H1 (cell line): ENCODE measurements at regions not wholly inside any gene's neighbourhood (a gene's known extent, or its start where the extent isn't known, plus 50 kb on each side); places are given as distances from the start of the nearest gene placed in this dataset.

Experiments used
- CBX5 ChIP-seq: fragments of 300-800, 300-1000 bp; sonication (generic); IDR thresholded peaks from 2 replicates; pipeline ENCODE4 v1.7.1; 2016; ENCODE audit warnings: antibody characterized with exemption, low read length, low read depth
- CBX8 ChIP-seq: fragments of 300-800, 300-1000 bp; sonication (generic); IDR thresholded peaks from 2 replicates; pipeline ENCODE4 v1.7.1; 2016; ENCODE audit warnings: low read depth, low read length, borderline replicate concordance
- CHD2 ChIP-seq: IDR thresholded peaks from 2 replicates; pipeline ENCODE4 v1.6.1; 2012; ENCODE audit warnings: low read length, improper control_type of control experiment
- EZH2 ChIP-seq: fragments of 200-600 bp; sonication (generic); IDR thresholded peaks from 2 replicates; pipeline ENCODE4 v1.7.1; 2012; ENCODE audit warnings: low read depth, mild to moderate bottlenecking, moderate library complexity, low read length, inconsistent platforms; ENCODE audit not compliant: severe bottlenecking
- JUN ChIP-seq: IDR thresholded peaks from 2 replicates; pipeline ENCODE4 v1.6.1; 2011; ENCODE audit warnings: low read depth, mild to moderate bottlenecking, improper control_type of control experiment, low read length
- NRF1 ChIP-seq: IDR thresholded peaks from 2 replicates; pipeline ENCODE4 v1.6.1; 2011; ENCODE audit warnings: mild to moderate bottlenecking, low read depth, low read length, improper control_type of control experiment
- PHF8 ChIP-seq: fragments of 200-600 bp; sonication (generic); conservative IDR thresholded peaks from 2 replicates; pipeline ENCODE4 v1.7.1; 2012; ENCODE audit warnings: low read depth, mild to moderate bottlenecking, inconsistent platforms, low read length, moderate library complexity
- SIN3A ChIP-seq, 2 experiments: IDR thresholded peaks in 1 of 2; conservative IDR thresholded peaks in 1 of 2; 2 replicates each; pipeline ENCODE4 v1.6.1; 2011 to 2012; ENCODE audit warnings: low read length in 2 of 2, improper control_type of control experiment in 1 of 2, low read depth in 1 of 2, mild to moderate bottlenecking in 1 of 2
- SIRT6 ChIP-seq: IDR thresholded peaks from one replicate; pipeline ENCODE4 v1.7.1; 2012; ENCODE audit warnings: low read length, inconsistent platforms
- SUZ12 ChIP-seq: fragments of 200-600 bp; sonication (generic); IDR thresholded peaks from 2 replicates; pipeline ENCODE4 v1.6.1; 2012; ENCODE audit warnings: mild to moderate bottlenecking, inconsistent platforms, low read length, moderate library complexity, mixed read lengths
- TAF1 ChIP-seq: IDR thresholded peaks from 2 replicates; pipeline ENCODE4 v1.6.1; 2011; ENCODE audit warnings: mild to moderate bottlenecking, low read depth, low read length
- TBP ChIP-seq: IDR thresholded peaks from 2 replicates; pipeline ENCODE4 v1.6.1; 2011; ENCODE audit warnings: low read depth, low read length, improper control_type of control experiment
- TF ChIP-seq, protein P1 (sequence below): IDR thresholded peaks from 2 replicates; pipeline ENCODE4 v1.6.1; 2012; ENCODE audit warnings: low read length, inconsistent platforms
- TF ChIP-seq, protein P2 (sequence below): IDR thresholded peaks from 2 replicates; pipeline ENCODE4 v1.6.1; 2012; ENCODE audit warnings: inconsistent platforms
- TF ChIP-seq, protein P3 (sequence below): IDR thresholded peaks from 2 replicates; pipeline ENCODE4 v1.6.1; 2011; ENCODE audit warnings: low read length, improper control_type of control experiment

DNA sequence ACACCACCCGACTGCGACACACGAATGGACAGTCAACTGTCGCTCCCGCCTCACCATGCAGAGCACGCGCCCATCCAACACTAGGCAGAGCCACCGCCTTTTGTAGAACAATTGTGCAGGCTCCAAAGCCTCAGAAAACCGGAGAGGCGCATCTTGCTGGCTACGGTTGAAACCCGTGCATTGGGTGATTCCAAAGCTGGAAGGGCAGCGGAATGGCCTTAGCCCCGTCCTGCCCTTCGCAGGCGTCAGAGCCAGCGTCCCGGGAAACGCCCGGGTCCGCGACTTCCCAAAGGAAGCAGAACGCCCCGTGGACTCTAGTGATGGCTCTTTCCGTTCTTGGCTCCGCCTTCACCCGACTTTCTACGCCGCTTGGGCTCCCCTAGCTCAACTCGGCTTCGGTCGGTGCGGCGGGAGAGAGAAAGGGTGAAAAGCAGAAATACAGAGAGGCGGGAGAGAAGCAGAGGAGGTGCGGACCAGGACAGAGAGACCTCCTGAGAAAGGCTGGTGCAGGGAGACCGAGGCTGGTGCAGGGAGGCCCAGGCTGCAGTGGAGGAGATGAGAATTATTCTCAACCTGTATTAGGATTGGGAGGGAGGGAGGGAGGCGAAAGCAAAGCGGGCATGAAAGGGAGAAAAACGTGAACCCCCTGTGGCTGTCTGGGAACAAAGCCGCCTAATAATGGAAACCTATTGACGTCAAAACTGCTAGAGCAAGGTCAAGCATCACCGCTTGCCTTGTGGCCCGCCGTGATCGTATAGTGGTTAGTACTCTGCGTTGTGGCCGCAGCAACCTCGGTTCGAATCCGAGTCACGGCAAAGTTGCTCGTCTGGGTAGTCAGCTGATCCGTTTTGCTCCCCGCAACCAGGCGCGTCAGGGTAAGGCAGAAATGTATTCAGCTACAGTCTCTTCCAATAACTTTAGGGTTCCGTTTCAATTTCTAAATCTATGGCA, 99.5 kb downstream of the PRKAB2 start (continued):
- TF ChIP-seq, protein P1, sequence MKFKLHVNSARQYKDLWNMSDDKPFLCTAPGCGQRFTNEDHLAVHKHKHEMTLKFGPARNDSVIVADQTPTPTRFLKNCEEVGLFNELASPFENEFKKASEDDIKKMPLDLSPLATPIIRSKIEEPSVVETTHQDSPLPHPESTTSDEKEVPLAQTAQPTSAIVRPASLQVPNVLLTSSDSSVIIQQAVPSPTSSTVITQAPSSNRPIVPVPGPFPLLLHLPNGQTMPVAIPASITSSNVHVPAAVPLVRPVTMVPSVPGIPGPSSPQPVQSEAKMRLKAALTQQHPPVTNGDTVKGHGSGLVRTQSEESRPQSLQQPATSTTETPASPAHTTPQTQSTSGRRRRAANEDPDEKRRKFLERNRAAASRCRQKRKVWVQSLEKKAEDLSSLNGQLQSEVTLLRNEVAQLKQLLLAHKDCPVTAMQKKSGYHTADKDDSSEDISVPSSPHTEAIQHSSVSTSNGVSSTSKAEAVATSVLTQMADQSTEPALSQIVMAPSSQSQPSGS = no peak
- no peak for TF ChIP-seq CBX5
- TF ChIP-seq SIN3A (conservative IDR thresholded peaks at IDR 0.05 in 1 of 2, IDR thresholded peaks at IDR 0.05 in 1 of 2; ENCODE audit: low read depth in 1 of 2, low read length in 2 of 2) = no peak; a peak in 1 of 4 replicates
- no peak for TF ChIP-seq PHF8
- no peak for TF ChIP-seq SIRT6
- TF ChIP-seq, protein P2, sequence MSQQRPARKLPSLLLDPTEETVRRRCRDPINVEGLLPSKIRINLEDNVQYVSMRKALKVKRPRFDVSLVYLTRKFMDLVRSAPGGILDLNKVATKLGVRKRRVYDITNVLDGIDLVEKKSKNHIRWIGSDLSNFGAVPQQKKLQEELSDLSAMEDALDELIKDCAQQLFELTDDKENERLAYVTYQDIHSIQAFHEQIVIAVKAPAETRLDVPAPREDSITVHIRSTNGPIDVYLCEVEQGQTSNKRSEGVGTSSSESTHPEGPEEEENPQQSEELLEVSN = peak; percentile 85
- no peak for TF ChIP-seq TAF1
- no peak for TF ChIP-seq CBX8
- TF ChIP-seq EZH2 = peak; percentile 82
- peak; percentile 96 for TF ChIP-seq TBP
- no peak for TF ChIP-seq NRF1
- TF ChIP-seq CHD2 = no peak
- TF ChIP-seq, protein P3, sequence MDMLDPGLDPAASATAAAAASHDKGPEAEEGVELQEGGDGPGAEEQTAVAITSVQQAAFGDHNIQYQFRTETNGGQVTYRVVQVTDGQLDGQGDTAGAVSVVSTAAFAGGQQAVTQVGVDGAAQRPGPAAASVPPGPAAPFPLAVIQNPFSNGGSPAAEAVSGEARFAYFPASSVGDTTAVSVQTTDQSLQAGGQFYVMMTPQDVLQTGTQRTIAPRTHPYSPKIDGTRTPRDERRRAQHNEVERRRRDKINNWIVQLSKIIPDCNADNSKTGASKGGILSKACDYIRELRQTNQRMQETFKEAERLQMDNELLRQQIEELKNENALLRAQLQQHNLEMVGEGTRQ = no peak
- peak; percentile 82 for TF ChIP-seq SUZ12
- TF ChIP-seq JUN = no peak
- TF ChIP-seq, all 59 proteins: peak for 7
